DOHH2 (cell line): ENCODE measurements at regions not wholly inside any gene's neighbourhood (a gene's known extent, or its start where the extent isn't known, plus 50 kb on each side); places are given as distances from the start of the nearest gene placed in this dataset.

Source experiments
- EZH2phosphoT487 ChIP-seq: fragments of 200-600 bp; sonication (generic); IDR thresholded peaks from 2 replicates; pipeline ENCODE4 v1.6.1; 2017; ENCODE audit warnings: borderline replicate concordance, mild to moderate bottlenecking, antibody characterized with exemption, low read length, moderate library complexity, mixed read lengths
- TF ChIP-seq, protein P1 (sequence below): fragments of 200-600 bp; sonication (generic); IDR thresholded peaks from one replicate; pipeline ENCODE4 v1.5.1; 2014; ENCODE audit warnings: antibody characterized with exemption, mild to moderate bottlenecking, low read depth, low read length; ENCODE audit not compliant: poor library complexity, severe bottlenecking

GRCh38 chr14:101483829-101484228, 77.5 kb upstream of the DIO3 start:
- TF ChIP-seq, protein P1, sequence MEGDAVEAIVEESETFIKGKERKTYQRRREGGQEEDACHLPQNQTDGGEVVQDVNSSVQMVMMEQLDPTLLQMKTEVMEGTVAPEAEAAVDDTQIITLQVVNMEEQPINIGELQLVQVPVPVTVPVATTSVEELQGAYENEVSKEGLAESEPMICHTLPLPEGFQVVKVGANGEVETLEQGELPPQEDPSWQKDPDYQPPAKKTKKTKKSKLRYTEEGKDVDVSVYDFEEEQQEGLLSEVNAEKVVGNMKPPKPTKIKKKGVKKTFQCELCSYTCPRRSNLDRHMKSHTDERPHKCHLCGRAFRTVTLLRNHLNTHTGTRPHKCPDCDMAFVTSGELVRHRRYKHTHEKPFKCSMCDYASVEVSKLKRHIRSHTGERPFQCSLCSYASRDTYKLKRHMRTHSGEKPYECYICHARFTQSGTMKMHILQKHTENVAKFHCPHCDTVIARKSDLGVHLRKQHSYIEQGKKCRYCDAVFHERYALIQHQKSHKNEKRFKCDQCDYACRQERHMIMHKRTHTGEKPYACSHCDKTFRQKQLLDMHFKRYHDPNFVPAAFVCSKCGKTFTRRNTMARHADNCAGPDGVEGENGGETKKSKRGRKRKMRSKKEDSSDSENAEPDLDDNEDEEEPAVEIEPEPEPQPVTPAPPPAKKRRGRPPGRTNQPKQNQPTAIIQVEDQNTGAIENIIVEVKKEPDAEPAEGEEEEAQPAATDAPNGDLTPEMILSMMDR: no peak
- TF ChIP-seq EZH2phosphoT487: no peak
